M059J (cell line): ENCODE measurements at regions not wholly inside any gene's neighbourhood (a gene's known extent, or its start where the extent isn't known, plus 50 kb on each side); places are given as distances from the start of the nearest gene placed in this dataset.
A peak's percentile ranks its signal among the peaks of the same experiment; 100 is the strongest.

Source experiments
- DNase-seq: peaks from one replicate; pipeline ENCODE4 v3.0.0-alpha.2; 2012; ENCODE audit warnings: low read depth

GRCh38 chr4:1512051-1512737, 106.0 kb upstream of the NKX1-1 start:
- no peak for DNase-seq

GRCh38 chr4:1511441-1512041, 105.3 kb upstream of the NKX1-1 start:
- peak; percentile 28 for DNase-seq

- DNase-seq: no peak
Measured at GRCh38 chr4:1510931-1511330, 104.7 kb upstream of the NKX1-1 start.

- no peak for DNase-seq
Measured at GRCh38 chr4:1509366-1509765, 103.1 kb upstream of the NKX1-1 start.

- no peak for DNase-seq
Measured at GRCh38 chr4:1508161-1509160, 102.2 kb upstream of the NKX1-1 start.

- DNase-seq: no peak
Measured at GRCh38 chr4:1506956-1507721, 100.9 kb upstream of the NKX1-1 start.

GRCh38 chr4:1505511-1506460, 99.5 kb upstream of the NKX1-1 start:
- no peak for DNase-seq

- peak; percentile 15 for DNase-seq
Measured at GRCh38 chr4:1504595-1505500, 98.6 kb upstream of the NKX1-1 start.

GRCh38 chr4:1503583-1504471, 97.6 kb upstream of the NKX1-1 start:
- no peak for DNase-seq

- DNase-seq: no peak
Measured at GRCh38 chr4:1502976-1503375, 96.7 kb upstream of the NKX1-1 start.

GRCh38 chr4:1502501-1502886, 96.3 kb upstream of the NKX1-1 start:
- DNase-seq: no peak

GRCh38 chr4:1501754-1502500, 95.7 kb upstream of the NKX1-1 start:
- DNase-seq: no peak

GRCh38 chr4:1500966-1501753, 94.9 kb upstream of the NKX1-1 start:
- DNase-seq: no peak

GRCh38 chr4:1500231-1500965, 94.2 kb upstream of the NKX1-1 start:
- DNase-seq: no peak

- DNase-seq: no peak
Measured at GRCh38 chr4:1499465-1499864, 93.2 kb upstream of the NKX1-1 start.

- DNase-seq: no peak
Measured at GRCh38 chr4:1497189-1497801, 91.1 kb upstream of the NKX1-1 start.
